Thyroid gland (tissue), 4 donors: ENCODE measurements at regions not wholly inside any gene's neighbourhood (a gene's known extent, or its start where the extent isn't known, plus 50 kb on each side); places are given as distances from the start of the nearest gene placed in this dataset.

ENCODE experiments used
- DNase-seq, 2 donors: peaks; one replicate each; pipeline ENCODE4 v3.0.0-alpha.2; 2019
- H3K27ac ChIP-seq, 3 donors: fragments of 200-600 bp; sonication (generic); 1 replicate in 2 of 3; 2 replicates in 1 of 3; pipeline ENCODE4 v1.5.1; 2016 to 2019; ENCODE audit warnings: mild to moderate bottlenecking in 1 of 3, moderate library complexity in 1 of 3
- H3K27me3 ChIP-seq: fragments of 200-600 bp; sonication (generic); one replicate; pipeline ENCODE4 v1.5.1; 2019
- H3K36me3 ChIP-seq, 2 donors: fragments of 200-600 bp; sonication (generic); one replicate each; pipeline ENCODE4 v1.5.1; 2016 to 2019
- H3K4me1 ChIP-seq, 2 donors: fragments of 200-600 bp; sonication (generic); one replicate each; pipeline ENCODE4 v1.5.1; 2017 to 2019
- H3K4me3 ChIP-seq, 3 donors: fragments of 200-600 bp; sonication (generic); replicated peaks in 1 of 3; 1 replicate in 2 of 3; 2 replicates in 1 of 3; pipeline ENCODE4 v1.5.1; 2016; ENCODE audit warnings: mild to moderate bottlenecking in 1 of 3
- H3K9me3 ChIP-seq: fragments of 200-600 bp; sonication (generic); one replicate; pipeline ENCODE4 v1.5.1; 2017
- POLR2A ChIP-seq, 2 donors: fragments of 450-650 bp; IDR thresholded peaks; one replicate each; pipeline ENCODE4 v1.6.1; 2017; ENCODE audit warnings: antibody characterized with exemption in 2 of 2, mild to moderate bottlenecking in 2 of 2, moderate library complexity in 1 of 2
- WGBS, 2 donors: methylation state at CpG; one replicate each; pipeline ENCODE4 v1.1.5; 2017; 5-methylcytosine and 5-hydroxymethylcytosine counted together
- intact Hi-C: fragments of 100-400 bp; cut with DNase I; formaldehyde crosslinking; loops from one replicate; pipeline ENCODE4 v1.15.1; 2023
- TF ChIP-seq, protein P1 (sequence below), 6 experiments: fragments of 200-600 bp in 3 of 6; fragments of 450-650 bp in 3 of 6; sonication (generic) in 3 of 6; IDR thresholded peaks; one replicate each; pipeline ENCODE4 v1.5.1; 2016 to 2019; ENCODE audit warnings: antibody characterized with exemption in 6 of 6, mild to moderate bottlenecking in 2 of 6, inconsistent platforms in 1 of 6, moderate library complexity in 1 of 6

DNA sequence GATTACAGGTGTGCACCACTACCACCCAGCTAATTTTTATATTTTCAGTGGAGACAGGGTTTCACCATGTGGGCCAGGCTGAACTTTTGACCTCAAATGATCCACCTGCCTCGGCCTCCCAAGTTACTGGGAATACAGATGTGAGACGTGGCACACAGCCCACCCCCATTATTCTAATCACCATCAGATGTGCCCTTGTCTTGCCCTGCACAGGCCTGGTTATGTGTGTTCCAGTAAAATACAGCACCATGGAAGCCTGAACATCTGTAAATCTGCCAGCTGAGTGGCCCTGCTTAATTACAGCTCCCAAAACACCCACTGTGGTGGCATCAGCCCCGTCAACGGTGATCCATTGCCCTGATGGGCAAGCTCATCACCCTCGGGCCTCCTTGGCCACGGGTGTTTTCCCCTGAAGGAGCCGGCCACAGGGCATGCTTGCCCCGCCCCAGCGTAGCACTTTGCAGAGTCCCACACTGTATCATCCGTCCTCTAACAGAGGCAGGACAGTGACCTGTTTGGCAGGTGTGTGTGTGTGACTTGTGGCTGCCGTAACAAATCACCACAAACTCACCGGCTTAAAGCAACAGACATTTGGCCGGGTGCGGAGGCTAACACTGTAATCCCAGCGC is 74.5 kb downstream of the RBFOX3 start:
- Histone ChIP-seq H3K4me1 (no peaks in the 10 kb centered on the region), H3K27me3 (no peaks in the 10 kb centered on the region), H3K27ac (no peak overlapping the region), H3K36me3 (no peaks in the 10 kb centered on the region), H3K9me3 (no peaks in the 10 kb centered on the region), H3K4me3 (no peak overlapping the region)
- 86 to 92% methylated on average over 8 to 12 of the region's 15 CpGs for WGBS, 2 donors
- no peak for TF ChIP-seq POLR2A (IDR thresholded peaks at IDR 0.05)
- TF ChIP-seq, protein P1, sequence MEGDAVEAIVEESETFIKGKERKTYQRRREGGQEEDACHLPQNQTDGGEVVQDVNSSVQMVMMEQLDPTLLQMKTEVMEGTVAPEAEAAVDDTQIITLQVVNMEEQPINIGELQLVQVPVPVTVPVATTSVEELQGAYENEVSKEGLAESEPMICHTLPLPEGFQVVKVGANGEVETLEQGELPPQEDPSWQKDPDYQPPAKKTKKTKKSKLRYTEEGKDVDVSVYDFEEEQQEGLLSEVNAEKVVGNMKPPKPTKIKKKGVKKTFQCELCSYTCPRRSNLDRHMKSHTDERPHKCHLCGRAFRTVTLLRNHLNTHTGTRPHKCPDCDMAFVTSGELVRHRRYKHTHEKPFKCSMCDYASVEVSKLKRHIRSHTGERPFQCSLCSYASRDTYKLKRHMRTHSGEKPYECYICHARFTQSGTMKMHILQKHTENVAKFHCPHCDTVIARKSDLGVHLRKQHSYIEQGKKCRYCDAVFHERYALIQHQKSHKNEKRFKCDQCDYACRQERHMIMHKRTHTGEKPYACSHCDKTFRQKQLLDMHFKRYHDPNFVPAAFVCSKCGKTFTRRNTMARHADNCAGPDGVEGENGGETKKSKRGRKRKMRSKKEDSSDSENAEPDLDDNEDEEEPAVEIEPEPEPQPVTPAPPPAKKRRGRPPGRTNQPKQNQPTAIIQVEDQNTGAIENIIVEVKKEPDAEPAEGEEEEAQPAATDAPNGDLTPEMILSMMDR (IDR thresholded peaks at IDR 0.05): no peak
- DNase-seq: no peak
- intact Hi-C loops: no loop called here

DNA sequence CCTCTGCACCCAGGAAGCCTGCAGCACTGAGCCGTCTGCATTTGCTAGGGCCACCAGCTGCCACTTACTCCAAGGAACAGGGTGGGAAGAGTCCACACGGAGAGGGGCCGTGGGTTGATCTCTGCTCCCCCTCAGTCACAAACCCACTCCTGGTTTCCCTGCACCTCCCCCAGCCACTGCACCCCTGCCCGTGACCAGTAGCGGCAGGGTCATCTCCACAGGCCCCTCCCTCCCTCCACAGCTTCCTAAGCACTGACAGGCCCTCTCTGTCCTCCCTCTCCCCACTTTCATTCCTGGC is 75.2 kb downstream of the RBFOX3 start:
- Histone ChIP-seq H3K4me3 (no peak overlapping the region), H3K4me1 (no peaks in the 10 kb centered on the region), H3K36me3 (no peaks in the 10 kb centered on the region), H3K9me3 (no peaks in the 10 kb centered on the region), H3K27me3 (no peaks in the 10 kb centered on the region), H3K27ac (no peak overlapping the region)
- no peak for DNase-seq
- no peak for TF ChIP-seq POLR2A (IDR thresholded peaks at IDR 0.05)
- TF ChIP-seq, protein P1 (IDR thresholded peaks at IDR 0.05): no peak
- WGBS, 2 donors: 84 to 97% methylated on average over 5 of the region's 5 CpGs
- intact Hi-C loops: no loop called here

DNA sequence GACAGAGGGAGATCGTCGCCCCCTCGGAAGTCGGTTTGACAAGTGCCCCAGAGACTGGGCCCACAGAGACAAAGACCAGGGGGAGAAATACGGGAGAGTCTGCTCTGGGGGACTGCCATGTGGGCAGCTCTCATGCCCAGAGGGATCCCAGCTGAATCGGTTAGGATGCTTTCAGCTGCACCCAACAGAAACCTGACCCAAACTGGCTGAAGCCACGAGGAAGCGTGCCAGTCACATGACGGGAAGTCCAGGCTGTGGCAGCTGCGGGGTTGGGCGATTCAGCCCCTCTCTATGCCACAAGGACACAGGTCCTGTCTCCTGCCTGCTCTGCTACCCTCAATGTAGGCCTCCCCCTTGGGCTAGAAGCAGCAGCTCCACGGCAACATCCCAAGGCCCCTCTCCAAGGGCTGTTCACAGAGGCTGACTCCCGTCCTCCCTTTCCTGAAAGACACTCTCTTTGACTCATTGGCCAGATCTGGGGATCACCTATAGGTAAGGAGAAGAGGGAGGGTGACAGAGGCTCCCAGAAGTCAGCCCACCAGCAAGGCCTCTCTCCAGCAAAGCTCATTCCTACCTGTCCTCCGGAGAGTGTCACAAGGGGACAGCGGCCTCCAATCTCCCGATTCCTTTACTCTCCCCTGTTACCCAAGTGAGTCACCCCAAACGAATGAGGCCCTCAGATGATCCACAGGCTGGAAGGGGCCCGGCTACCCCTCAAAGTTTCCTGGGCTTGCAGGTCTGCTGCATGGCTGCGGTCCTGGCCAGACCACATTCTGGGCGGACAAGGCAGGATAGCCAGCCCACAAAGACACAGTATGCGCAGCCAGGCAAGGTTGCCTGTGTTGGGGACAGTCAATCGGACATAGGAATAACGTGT is 75.8 kb downstream of the RBFOX3 start:
- no peaks in the 10 kb centered on the region for H3K36me3 ChIP-seq
- H3K9me3 ChIP-seq: no peaks in the 10 kb centered on the region
- TF ChIP-seq, protein P1 (IDR thresholded peaks at IDR 0.05): no peak
- TF ChIP-seq POLR2A (IDR thresholded peaks at IDR 0.05): no peak
- WGBS, 2 donors: 79 to 81% methylated on average over 19 of the region's 23 CpGs
- no peak for DNase-seq
- no peaks in the 10 kb centered on the region for H3K27me3 ChIP-seq
- H3K27ac ChIP-seq: no peak overlapping the region
- intact Hi-C loops: no loop called here
- H3K4me3 ChIP-seq: no peak overlapping the region
- H3K4me1 ChIP-seq: no peaks in the 10 kb centered on the region

DNA sequence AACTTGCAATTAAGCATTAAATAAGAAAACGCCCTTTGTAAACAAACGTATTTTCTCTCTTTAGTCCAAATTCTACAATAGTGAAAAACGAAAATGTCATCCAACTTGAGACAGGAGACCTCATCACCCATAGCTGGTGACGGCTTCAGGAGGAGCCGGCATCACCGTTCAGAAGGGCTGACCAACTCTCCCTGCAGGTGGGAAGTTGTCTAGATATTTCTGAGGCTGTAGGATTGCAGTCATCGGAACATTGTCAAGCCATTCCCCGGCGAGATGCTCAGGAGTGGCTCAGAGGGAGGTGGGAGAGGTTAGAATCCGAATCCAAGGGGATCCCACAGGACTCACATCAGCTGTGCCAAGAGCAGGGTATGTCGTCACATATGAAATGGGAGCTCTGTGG is 76.7 kb downstream of the RBFOX3 start:
- Histone ChIP-seq H3K27ac (no peak overlapping the region), H3K4me1 (no peaks in the 10 kb centered on the region), H3K36me3 (no peaks in the 10 kb centered on the region), H3K4me3 (no peak overlapping the region), H3K9me3 (no peaks in the 10 kb centered on the region), H3K27me3 (no peaks in the 10 kb centered on the region)
- intact Hi-C loops: no loop called here
- 78 to 82% methylated on average over 11 of the region's 11 CpGs for WGBS, 2 donors
- no peak for TF ChIP-seq POLR2A (IDR thresholded peaks at IDR 0.05)
- TF ChIP-seq, protein P1 (IDR thresholded peaks at IDR 0.05): no peak
- no peak for DNase-seq

DNA sequence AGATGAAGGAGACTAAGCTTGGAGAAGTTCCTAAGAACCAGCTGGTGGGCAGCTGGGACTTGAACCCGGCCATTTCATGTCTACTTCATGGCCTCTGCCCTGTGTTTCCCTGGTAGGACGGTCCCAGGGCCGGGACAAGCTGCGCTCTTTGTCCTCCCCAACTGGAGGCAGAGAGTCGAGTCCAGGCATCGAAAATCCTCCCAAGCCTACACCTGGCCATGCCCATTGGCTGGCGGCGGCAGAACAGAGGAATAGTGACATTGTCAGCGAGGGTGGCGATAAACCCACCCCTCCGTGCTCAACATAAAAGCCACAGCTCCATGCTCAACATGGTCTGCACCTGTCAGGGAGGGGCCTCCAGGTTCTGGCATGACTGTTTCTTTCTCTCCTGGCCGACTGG is 77.7 kb downstream of the RBFOX3 start:
- Histone ChIP-seq H3K4me1 (no peaks in the 10 kb centered on the region), H3K36me3 (no peaks in the 10 kb centered on the region), H3K4me3 (no peak overlapping the region), H3K27ac (no peak overlapping the region), H3K27me3 (no peaks in the 10 kb centered on the region), H3K9me3 (no peaks in the 10 kb centered on the region)
- intact Hi-C loops: no loop called here
- DNase-seq: no peak
- TF ChIP-seq POLR2A (IDR thresholded peaks at IDR 0.05): no peak
- TF ChIP-seq, protein P1 (IDR thresholded peaks at IDR 0.05): no peak
- 68 to 86% methylated on average over 6 to 10 of the region's 12 CpGs for WGBS, 2 donors
